ENCODE measurements at regions not wholly inside any gene's neighbourhood (a gene's known extent, or its start where the extent isn't known, plus 50 kb on each side); places are given as distances from the start of the nearest gene placed in this dataset.

DNA sequence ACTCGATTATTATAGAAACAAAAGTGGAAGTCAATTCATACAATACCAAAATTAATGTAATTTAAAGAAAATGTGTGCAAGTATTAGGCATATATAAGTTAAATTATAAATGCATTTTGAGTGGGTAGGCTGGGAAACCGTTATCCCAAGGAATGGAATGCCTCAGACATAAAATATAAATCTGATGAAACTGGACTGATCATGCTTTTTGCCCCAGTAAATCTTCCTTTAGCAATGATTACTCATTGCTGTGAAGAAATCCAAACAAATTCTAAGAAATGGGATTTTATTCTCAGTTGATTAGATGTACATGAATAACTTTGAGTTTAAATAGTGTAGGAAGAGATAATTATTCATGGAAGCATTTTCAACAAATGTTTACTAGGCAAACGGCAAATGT is 185.5 kb upstream of the KCNMB2 start:
- TF ChIP-seq CTCF (IDR thresholded peaks at IDR 0.05), result no peak
- no peak for TF ChIP-seq POLR2A (IDR thresholded peaks at IDR 0.05)
